ENCODE measurements at regions not wholly inside any gene's neighbourhood (a gene's known extent, or its start where the extent isn't known, plus 50 kb on each side); places are given as distances from the start of the nearest gene placed in this dataset.
"Not testable (repeated sequence)": the region's sequence is repeated elsewhere in the genome, so short reads cannot be mapped to it uniquely, and the experiment has no call there.

DNA sequence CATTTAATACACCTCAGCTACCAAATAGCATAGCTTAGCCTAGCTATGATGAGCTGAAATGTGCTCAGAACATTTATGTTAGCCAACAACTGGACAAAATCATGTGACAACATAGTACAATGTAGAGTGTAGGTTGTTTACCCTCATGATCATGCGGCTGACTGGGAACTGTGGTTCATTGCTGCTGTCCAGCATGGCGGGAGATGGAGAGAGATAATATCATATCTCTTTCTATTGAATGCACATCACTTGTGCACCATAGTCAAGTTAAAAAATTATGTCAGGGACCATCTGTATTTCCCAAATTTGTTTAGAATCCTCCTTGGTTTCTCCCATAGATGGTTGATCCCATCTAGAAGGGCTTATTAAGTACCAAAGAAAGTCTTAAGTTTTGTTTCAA lies 151.1 kb upstream of the ELL2 start:
- TF ChIP-seq POLR2AphosphoS5 (IDR thresholded peaks at IDR 0.05) (no peak), CTCF (IDR thresholded peaks at IDR 0.05) (no peak), POLR2A (IDR thresholded peaks at IDR 0.05) (no peak), EP300 (IDR thresholded peaks at IDR 0.05) (no peak)
- no peak for DNase-seq
- intact Hi-C loops (cut with DNase I), result no loop called here
- no peaks in the 10 kb centered on the region for H3K9me3 ChIP-seq
- H3K27ac ChIP-seq, result no peak overlapping the region
- WGBS, 2 donors, result 97 to 99% methylated on average over 2 of the region's 2 CpGs
- no peak overlapping the region for H3K4me3 ChIP-seq
- peaks cover 0 to 12% (median 5%) of the 10 kb centered on the region in 4 donors for H3K4me1 ChIP-seq
- no peaks in the 10 kb centered on the region for H3K36me3 ChIP-seq
- H3K27me3 ChIP-seq, result no peaks in the 10 kb centered on the region

DNA sequence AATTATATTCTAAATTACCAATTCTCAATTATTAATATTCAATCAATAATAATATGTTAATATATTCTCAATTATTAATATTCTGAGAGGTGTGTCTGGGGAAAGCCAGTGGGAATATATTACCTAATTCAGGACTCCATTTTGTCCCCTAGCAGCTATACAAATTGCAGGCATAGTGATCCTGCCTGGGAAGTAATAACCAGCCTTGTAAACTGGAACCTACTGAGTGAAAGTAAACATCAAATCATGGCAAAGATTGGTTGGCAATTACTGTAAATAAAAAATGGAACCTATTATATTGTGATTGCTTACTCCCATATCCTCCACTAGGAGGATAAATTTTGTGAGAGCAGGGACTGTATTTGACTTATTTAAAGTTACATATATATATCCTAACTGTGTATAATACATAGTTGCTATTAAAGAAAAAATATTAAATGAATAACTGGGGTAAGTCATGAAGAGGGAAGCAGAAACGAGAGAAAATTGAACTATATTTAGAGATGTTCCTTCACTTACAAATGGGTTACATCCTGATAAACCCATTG lies 150.5 kb upstream of the ELL2 start:
- peaks cover 0 to 7% (median under 1%) of the 10 kb centered on the region in 4 donors for H3K4me1 ChIP-seq
- DNase-seq, result no peak
- H3K9me3 ChIP-seq, result no peaks in the 10 kb centered on the region
- H3K4me3 ChIP-seq, result no peak overlapping the region
- H3K36me3 ChIP-seq, result no peaks in the 10 kb centered on the region
- intact Hi-C loops (cut with DNase I), result no loop called here
- TF ChIP-seq CTCF (IDR thresholded peaks at IDR 0.05) (no peak), POLR2AphosphoS5 (IDR thresholded peaks at IDR 0.05) (no peak), EP300 (IDR thresholded peaks at IDR 0.05) (no peak), POLR2A (IDR thresholded peaks at IDR 0.05) (no peak)
- H3K27me3 ChIP-seq, result no peaks in the 10 kb centered on the region
- H3K27ac ChIP-seq, result no peak overlapping the region
- WGBS, 2 donors, result 81 to 91% methylated on average over 1 of the region's 1 CpG

- no peak for TF ChIP-seq POLR2A (IDR thresholded peaks at IDR 0.05)
- Histone ChIP-seq H3K27me3 (no peaks in the 10 kb centered on the region), H3K4me3 (no peak overlapping the region), H3K36me3 (no peaks in the 10 kb centered on the region), H3K4me1 (peaks cover 0 to 7% (median 0%) of the 10 kb centered on the region in 4 donors), H3K27ac (no peak overlapping the region), H3K9me3 (no peaks in the 10 kb centered on the region)
- DNase-seq, result no peak
- 82 to 88% methylated on average over 3 of the region's 3 CpGs for WGBS, 2 donors
- intact Hi-C loops (cut with DNase I), result no loop called here
Measured at GRCh38 chr5:96111080-96111756, 149.6 kb upstream of the ELL2 start.

GRCh38 chr5:96110300-96110699 lies 148.6 kb upstream of the ELL2 start:
- Histone ChIP-seq H3K4me1 (peaks cover 0 to 7% (median 0%) of the 10 kb centered on the region in 4 donors), H3K4me3 (no peak overlapping the region), H3K36me3 (no peaks in the 10 kb centered on the region), H3K27me3 (no peaks in the 10 kb centered on the region), H3K9me3 (no peaks in the 10 kb centered on the region), H3K27ac (no peak overlapping the region)
- no peak for DNase-seq
- intact Hi-C loops (cut with DNase I), result no loop called here
- no peak for TF ChIP-seq CTCF (IDR thresholded peaks at IDR 0.05)
- TF ChIP-seq EP300 (IDR thresholded peaks at IDR 0.05), result no peak
- no peak for TF ChIP-seq POLR2A (IDR thresholded peaks at IDR 0.05)

DNA sequence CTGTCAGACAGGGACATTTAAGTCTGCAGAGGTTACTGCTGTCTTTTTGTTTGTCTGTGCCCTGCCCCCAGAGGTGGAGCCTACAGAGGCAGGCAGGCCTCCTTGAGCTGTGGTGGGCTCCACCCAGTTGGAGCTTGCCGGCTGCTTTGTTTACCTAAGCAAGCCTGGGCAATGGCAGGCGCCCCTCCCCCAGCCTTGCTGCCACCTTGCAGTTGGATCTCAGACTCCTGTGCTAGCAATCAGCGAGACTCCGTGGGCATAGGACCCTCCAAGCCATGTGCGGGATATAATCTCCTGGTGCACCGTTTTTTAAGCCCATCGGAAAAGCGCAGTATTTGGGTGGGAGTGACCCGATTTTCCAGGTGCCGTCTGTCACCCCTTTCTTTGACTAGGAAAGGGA lies 147.0 kb upstream of the ELL2 start:
- H3K9me3 ChIP-seq; H3K4me3 ChIP-seq; H3K27ac ChIP-seq; H3K4me1 ChIP-seq; intact Hi-C loops (cut with DNase I); DNase-seq; H3K36me3 ChIP-seq; H3K27me3 ChIP-seq: not testable (repeated sequence)
- WGBS, 2 donors, result 77 to 86% methylated on average over 10 of the region's 10 CpGs

GRCh38 chr5:96103829-96104228 lies 142.2 kb upstream of the ELL2 start:
- H3K36me3 ChIP-seq; H3K9me3 ChIP-seq; H3K27ac ChIP-seq; DNase-seq; intact Hi-C loops (cut with DNase I); H3K4me1 ChIP-seq; H3K4me3 ChIP-seq; H3K27me3 ChIP-seq: not testable (repeated sequence)
- WGBS, 2 donors, result 94 to 99% methylated on average over 4 of the region's 4 CpGs

Measured in sigmoid colon (tissue), 6 donors.